ENCODE measurements at regions not wholly inside any gene's neighbourhood (a gene's known extent, or its start where the extent isn't known, plus 50 kb on each side); places are given as distances from the start of the nearest gene placed in this dataset.
A peak's percentile ranks its signal among the peaks of the same experiment; 100 is the strongest.

- DNase-seq (ENCODE audit: low read depth in 4 of 4, low spot score in 2 of 4) = no peak
Measured at GRCh38 chr6:223763-224162, 68.5 kb upstream of the DUSP22 start.

DNA sequence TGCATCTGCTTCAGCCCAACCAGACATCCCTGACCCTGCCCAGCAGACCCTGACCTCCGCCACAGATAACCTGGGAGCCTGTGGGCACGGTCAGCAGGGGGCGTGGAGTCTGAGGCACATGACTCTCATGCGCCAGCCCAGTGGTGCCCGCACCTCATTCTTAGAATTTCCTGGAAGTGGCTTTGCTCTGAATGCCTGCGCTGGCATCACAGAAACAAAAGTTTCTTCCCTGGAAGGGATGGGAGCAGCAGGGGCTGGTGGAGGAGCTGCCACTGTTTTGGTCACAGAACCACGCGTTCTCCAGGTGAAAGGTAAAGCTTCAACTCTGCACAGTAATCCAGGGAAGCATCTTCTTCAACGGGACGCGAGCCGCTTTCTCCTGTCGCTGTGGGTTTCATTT is 67.9 kb upstream of the DUSP22 start:
- no peak for DNase-seq (ENCODE audit: low read depth in 4 of 4, low spot score in 2 of 4)

DNA sequence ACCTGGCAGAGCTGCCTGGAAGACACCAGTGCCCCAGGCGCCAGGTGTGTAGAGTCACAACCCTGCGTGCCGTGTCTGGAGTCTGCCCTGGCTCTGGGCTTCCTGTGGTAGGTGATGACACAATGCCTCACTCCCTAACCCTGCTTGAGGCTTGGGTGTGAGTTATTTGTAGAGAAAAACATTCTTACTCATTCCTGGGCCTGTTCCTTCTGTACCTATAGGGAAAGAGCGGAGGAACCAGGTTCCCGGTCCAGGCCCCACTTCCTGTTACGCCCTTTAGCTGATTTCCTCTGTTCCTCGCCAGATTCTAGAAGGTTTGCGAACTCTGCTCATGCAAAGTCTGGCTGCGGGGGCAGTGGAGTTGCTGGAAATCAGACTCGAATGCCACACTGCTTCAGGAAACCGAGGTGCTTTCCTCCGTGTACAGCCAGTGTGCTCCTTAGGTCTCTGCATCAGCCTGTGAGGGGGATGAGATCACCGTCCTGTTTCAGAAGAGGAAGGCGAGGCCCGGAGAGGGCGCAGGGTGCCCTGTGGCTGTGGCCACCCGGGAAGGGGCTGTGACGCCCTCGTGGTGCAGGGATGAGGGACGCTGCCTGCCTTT is 67.1 kb upstream of the DUSP22 start:
- DNase-seq (ENCODE audit: low read depth in 4 of 4, low spot score in 2 of 4) = no peak

DNA sequence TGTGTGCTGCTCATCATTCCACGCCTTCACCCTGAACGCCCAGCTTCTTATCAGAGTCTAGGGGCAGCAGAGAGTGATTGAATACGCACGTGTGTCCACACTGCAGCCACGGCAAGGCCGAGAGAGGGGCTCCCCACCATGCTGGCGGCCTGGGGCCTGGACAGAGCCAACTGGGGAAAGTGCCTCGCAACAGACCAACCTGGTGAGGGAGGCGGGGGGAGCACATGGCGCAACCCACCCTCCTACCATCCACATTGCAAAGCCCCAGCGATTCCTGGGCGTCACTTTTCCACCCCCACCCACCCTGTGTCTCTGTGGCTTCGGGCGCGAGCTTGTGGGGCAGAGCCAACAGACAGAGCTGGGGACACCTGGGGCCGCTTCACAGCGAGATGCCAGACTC is 66.4 kb upstream of the DUSP22 start:
- DNase-seq (ENCODE audit: low read depth in 4 of 4, low spot score in 2 of 4) = no peak

- DNase-seq (ENCODE audit: low read depth in 4 of 4, low spot score in 2 of 4) = no peak
Measured at GRCh38 chr6:226516-227073, 65.7 kb upstream of the DUSP22 start.

DNA sequence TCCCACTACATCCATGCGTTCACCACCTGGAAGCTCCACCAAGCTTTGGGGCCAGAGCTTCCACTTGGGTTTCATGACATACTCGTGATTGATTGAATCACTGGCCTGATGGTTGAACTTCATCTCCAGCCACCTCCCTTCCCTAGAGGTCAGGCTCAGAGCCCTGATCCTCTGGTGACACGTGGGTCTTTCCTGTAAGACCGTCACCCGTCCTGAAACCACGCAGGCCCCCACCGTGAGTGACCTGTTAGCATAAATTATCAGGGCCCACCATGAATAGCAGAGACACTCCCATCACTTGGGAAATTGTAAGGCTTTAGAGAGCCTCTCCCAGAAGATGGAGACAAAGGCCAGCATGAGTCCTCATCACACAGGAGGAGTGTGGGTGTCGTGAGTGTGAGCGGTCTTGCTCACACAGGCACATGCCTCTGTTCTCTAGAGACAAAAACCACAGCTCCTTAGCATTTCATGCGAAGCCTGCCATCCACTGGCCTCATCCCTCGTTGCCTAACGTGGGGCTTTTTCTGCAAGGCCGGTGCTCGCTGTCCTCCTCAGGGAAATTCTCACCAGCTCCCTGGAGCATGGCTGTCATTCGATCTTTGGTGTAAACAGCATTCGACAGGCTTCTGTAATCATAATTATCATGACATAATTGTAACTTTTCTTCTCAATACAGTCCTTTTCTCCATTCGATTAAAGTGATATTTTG is 65.1 kb upstream of the DUSP22 start:
- DNase-seq (ENCODE audit: low read depth in 4 of 4, low spot score in 2 of 4) = no peak

DNA sequence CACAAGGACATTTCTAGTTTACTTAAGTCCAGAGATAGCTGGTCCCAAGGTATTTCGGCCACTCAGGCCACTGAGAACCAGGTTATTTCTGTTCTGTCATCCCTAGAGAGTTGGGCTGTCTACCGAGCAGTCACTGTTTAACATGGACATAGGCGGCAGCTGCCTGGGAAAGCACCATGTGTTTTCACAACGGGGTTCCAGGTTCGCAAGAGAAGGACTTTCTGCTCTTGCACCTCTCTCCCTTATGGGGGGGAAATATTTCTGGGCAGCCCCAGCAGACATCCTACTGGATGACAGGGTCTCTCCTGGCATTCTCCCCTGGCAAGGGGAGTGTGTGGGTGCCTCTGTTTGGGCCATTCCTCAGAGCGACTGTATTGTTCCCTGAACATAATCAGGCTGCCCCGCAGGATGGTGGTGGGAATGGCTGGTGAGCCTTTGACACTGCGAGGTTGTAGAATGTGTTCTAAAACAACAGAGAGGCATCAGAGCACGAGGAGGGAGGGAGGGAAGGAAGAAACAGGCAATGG is 64.4 kb upstream of the DUSP22 start:
- no peak for DNase-seq (ENCODE audit: low read depth in 4 of 4, low spot score in 2 of 4)

DNA sequence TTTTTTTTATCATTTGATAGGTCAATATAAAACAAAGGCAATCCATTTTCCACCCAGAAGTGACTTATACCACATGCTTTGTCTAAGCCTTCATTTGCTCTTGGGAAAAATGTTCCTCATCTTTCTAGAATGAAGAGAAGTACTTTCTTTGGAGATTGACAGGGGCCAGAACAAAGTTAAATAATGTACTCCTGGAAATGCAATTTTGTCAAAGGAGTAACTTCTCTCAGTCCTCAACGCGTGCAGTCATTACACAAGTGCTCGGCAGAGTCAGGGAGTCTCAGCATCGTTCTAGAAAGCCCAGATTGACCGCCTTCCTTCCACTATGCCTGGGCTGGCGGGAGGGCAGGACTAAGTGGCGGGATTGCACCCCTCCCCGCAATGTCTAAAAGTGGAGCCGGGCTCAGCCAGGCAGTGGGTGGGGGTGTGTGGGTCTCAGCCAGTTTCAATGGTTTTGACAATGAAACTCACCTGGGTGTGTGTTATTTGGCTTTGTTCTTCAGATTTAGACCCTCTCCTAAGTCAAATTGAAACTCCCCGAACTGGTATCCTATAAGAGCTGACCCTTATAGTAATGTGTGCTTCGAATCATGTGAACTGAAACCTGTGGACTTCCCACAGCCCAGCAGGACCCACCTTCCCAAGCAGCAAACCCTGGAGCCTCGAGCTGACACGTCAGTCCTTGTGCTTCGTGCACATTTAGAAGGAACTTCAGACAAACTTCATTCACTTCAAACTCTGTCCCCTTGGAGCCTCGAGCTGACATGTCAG is 63.2 kb upstream of the DUSP22 start:
- DNase-seq (ENCODE audit: low read depth in 4 of 4, low spot score in 2 of 4) = no peak

DNA sequence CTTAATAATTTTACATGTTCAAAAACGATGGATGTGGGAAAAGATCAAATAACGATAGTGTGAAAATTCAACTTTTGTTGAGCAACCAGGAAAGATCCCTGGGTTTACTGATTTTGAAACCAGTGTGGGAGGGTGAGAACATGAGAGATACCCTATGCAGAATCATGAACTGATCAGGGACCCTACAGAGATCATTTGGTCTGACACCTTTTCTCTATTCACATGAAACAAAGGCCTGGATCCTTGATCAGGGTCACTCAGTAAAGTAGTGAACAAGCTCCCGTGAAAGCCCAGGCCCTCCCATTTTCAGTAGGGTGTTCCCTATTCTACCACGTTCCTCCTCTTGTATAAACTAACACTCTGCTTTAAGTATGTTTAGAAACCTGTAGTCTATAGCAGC is 60.5 kb upstream of the DUSP22 start:
- no peak for DNase-seq (ENCODE audit: low read depth in 4 of 4, low spot score in 2 of 4)

DNA sequence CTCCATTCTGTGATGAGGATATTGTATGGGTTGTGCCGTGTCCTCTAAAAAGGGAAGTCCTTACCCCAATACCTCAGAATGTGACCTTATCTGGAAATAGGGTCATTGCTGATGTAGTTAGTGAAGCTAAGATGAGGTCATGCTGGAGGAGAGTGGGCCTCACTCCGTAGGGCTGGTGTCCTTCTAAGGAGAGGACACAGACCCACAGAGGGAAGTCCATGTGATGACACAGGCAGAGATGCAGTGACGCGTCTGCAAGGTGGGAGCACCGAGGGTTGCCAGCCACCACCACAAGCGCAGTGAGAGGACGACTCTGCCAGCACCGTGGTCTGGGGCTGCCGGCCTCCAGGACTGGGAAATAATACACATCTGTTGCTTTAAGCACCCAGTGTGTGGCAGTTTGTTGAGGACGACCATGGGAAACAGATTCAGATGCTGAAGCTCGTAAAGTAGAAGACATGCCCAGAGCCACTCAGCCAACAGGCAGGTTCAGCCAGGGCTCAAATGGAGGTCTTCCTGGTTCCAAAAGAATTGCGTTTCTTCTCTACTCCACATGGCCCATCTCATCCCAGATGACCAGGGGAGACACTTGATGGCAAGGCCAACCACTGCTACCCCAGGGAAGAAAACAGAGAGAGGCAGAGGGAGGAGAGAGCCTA is 59.2 kb upstream of the DUSP22 start:
- no peak for DNase-seq (ENCODE audit: low read depth in 4 of 4, low spot score in 2 of 4)

DNA sequence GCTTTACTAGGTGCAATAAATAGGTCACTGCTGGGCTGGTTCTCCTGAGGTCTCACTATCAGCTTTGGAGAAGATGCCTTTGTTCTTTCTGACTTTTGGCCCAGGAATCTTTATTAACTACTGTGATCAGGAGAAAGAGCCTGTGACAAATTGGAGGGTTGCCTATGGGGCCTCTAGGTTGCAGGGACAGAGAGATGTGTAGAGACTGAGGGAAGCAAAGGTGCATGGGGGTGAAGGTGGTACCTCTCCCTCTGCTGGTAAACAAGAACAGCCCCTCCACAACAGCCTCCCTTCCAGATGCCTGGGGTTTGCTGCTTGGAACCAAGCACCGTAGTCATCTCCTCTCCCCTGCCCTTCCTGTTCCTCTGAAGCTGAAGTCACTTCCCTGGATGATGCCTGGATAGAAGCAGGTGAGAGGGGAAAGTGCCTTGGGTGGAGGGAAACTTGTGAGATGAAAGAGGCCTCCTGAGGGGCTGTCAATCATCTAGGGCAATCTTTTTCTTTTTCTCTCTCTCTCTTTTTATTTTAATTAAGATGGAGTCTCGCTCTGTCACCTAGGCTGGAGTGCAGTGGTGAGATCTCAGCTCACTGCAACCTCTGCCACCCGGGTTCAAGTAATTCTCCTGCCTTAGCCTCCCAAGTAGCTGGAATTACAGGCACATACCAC is 57.4 kb upstream of the DUSP22 start:
- no peak for DNase-seq (ENCODE audit: low read depth in 4 of 4, low spot score in 2 of 4)

- no peak for DNase-seq (ENCODE audit: low read depth in 4 of 4, low spot score in 2 of 4)
Measured at GRCh38 chr6:235763-236360, 56.4 kb upstream of the DUSP22 start.

GRCh38 chr6:236519-236918 is 55.8 kb upstream of the DUSP22 start:
- no peak for DNase-seq (ENCODE audit: low read depth in 4 of 4, low spot score in 2 of 4)

DNA sequence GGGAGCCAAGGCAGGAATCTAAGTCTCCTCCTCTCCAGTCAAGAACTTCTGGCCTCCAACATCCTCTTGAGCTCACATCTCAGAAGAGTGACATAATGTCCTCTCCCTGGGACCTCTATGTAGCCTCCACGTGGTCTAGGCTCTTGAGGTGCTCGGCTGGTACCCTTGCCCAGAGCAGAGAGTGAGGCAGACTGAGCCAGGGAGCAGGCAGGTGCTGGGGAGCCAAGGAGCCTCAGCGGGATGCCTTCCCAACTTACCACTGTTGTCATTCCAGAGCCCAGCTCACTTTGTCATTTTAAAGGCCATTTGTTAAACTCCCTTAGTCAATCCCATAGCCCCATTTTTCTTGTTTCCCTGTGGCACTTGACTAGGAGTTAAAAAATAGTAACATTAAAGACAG is 52.1 kb upstream of the DUSP22 start:
- no peak for DNase-seq (ENCODE audit: low read depth in 4 of 4, low spot score in 2 of 4)

- peak in 3 of 4 donors; percentile 55 to 67 (median 55) for DNase-seq (ENCODE audit: low read depth in 4 of 4, low spot score in 2 of 4)
Measured at GRCh38 chr6:241336-241865, 50.9 kb upstream of the DUSP22 start.
